Kidney epithelial cell (primary cell): ENCODE measurements at regions not wholly inside any gene's neighbourhood (a gene's known extent, or its start where the extent isn't known, plus 50 kb on each side); places are given as distances from the start of the nearest gene placed in this dataset.
"Not testable (repeated sequence)": the region's sequence is repeated elsewhere in the genome, so short reads cannot be mapped to it uniquely, and the experiment has no call there.

ENCODE experiments used
- DNase-seq: peaks from one replicate; pipeline ENCODE4 v3.0.0-alpha.2; 2010; ENCODE audit warnings: low read depth
- H3K27me3 ChIP-seq: 2 replicates; pipeline ENCODE4 v1.6.0; 2011; ENCODE audit warnings: low read length; ENCODE audit not compliant: control insufficient read depth, insufficient read depth
- H3K36me3 ChIP-seq: 2 replicates; pipeline ENCODE4 v1.5.1; 2011; ENCODE audit warnings: low read length; ENCODE audit not compliant: control insufficient read depth, insufficient read depth
- H3K4me3 ChIP-seq: 2 replicates; pipeline ENCODE4 v1.5.1; 2011; ENCODE audit warnings: low read depth, mild to moderate bottlenecking, control low read depth, low read length

DNA sequence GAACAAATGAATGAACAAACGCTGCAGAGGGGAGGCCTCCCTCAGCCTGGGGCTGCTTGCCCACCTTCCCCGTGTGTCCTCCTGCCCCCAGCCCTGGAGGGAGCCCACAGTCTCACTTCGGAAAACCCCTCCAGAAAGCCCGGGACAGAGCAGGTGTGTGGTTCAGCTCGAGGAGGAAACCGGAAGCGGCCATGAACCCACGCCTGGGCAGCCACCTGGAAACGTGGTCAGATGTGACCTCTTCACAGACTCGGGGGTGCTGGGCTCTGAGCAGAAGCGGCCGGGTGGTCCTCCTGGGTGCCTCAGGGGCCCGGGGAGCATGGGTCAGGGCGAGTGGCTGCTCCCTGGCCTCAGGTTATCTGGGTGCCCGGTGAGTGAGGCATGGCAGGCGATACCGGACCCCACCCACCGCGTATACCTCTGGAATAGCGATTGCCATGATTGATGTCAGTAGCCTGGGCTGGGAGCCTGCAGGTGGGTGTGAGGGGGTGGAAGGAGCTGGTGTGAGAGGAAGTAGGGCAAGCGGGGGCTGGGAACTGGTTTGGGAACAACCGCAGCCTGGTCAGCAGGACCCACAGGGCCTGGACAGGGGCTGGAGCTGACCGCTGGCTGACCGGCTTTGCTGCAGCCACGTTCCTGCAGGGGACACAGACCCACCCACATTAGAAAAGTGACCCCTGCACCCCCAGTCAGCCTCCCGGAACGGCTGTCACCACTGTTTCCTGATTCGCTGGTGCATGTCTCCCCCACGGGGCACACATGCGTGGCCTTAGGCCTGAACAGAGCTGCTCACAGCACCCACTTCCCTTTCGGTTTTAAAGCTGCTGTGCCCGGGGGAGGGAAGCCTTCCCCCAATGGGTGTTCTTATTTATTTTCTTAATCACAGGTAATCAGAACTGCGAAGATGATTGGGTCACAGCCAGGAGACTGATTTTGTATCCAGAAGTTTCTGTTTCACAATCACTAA lies 5465.1 kb upstream of the TPTE start:
- H3K27me3 ChIP-seq, H3K36me3 ChIP-seq, H3K4me3 ChIP-seq, DNase-seq: not testable (repeated sequence)

DNA sequence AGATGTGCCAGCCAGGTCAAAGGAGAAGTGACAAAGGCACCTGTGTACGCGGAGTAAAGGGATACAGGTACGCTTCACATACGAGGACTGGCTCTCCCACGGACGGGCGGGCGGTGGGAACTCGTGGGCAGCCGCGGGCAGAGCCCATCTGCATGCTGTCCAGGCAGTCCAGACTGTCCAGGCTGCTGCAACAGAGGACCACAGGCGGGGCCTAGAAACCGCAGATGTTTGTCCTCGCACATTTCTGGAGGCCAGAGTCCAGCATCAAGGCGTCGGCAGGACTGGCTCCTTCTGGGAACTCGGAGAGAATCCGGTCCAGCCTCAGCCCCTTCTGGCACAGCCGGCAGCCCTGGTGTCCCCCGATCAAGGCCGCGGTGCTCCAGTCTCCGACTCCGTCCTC lies 5464.3 kb upstream of the TPTE start:
- DNase-seq, H3K36me3 ChIP-seq, H3K27me3 ChIP-seq: not testable (repeated sequence)

DNA sequence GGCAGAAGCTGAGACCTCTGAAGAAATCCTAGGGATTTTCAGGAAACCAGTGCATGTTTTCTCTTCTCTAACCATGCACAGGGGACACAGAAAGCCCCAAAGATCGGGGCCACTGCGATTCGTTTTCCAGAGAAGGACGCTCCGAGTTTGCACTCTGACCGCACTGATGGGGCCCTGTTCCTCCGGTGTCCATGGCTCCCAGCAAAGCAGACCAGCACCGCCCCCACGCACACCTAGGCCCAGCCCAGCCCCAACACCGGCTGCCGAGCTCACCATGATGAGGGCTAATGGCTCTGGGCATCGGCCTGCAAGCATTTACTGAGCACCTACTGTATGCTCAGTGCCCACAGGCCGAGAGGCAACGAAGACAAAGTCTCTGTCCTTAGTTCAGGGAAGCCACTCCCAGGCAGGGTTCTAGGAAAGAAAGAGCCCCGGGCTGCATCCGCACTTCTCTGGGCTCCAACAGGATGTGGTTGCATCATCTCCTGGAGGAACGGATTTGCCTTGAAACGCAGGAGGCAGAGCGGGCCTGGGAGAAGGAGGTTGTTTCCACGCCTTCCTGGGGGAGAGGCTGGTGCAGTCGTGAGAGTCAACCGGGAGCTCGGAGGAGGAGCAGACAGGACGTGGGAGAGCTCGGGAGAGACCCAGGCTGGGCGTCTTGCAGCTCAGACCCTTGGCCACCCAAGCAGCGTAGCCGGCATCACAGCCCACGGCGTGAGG lies 5460.9 kb upstream of the TPTE start:
- not testable (repeated sequence) for H3K4me3 ChIP-seq, DNase-seq, H3K36me3 ChIP-seq, H3K27me3 ChIP-seq

More for the DNA sequence above, 5464.3 kb upstream of the TPTE start:
- H3K4me3 ChIP-seq = not testable (repeated sequence)

DNA sequence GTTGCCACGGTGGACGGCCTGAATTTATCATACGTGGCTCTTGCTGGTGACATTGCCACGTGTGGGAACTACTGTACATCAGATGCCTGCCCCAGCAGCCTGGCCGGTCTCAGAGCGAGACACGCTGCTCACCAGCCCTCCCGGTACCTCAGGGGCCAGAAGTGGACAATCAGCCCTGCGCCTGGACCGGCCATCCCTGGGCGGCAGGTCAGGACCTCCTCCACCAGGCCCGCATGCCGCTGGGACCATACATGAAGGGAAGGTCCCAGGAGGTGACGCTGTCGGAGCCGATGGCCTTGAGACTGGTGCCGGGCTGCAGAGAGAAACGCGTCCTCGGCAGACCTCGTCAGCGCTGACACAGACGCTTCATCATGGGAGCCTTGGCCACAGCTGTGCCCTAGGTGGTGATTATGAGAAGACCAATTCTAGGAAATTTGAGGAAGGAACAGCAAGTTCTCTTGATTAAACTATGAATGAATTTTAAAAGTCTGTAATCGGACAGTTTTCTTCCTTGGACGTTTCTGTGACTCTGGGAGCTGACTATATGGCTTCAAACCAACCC lies 5456.7 kb upstream of the TPTE start:
- H3K4me3 ChIP-seq = not testable (repeated sequence)

DNA sequence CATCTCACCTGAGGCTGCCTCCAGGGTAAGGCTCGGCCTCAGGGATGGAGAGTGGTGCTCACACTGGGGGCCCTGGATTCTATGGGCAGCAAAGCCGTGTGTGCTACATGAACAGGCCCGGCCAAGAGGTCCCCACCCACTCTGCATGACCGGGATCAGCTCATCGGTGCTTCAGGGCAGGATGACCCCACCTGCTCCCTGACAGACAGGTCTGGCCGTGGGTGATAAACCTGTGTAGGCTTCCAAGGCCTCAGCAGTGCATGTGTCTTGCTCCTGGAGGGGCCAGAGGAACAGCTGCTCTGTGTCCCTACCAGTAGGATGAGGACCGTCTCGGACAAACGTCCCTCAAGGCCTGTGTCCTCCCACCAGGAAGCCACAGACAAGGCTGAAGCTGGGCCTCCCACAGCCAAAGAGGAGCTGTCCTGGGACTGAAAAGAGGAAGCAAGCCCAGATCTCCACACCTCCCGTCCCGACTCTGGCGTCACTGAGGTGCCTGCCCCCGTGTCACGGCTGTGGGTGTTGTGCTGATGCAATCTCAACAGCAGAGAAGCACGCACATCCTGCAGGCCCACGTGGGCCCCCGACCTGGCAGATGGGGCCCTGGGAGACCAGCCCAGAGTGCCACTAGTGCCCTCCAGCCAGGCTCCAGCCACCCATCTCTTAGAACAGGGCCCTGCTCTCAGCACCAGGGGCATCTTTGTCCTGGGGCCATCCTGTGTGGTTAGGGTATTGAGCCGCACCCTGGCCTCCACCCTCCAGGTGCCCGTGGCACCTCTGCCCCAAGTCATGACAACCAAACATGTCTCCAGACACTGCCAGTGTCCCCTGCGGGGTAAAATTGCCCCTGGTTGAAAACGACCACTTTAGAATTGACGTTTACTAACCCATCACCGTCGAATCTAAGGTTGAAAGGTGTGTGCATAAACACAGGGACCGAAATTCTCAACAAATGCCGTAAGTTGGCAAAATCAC lies 5455.9 kb upstream of the TPTE start:
- H3K36me3 ChIP-seq, DNase-seq, H3K27me3 ChIP-seq, H3K4me3 ChIP-seq: not testable (repeated sequence)

More for the DNA sequence above, 5456.7 kb upstream of the TPTE start:
- DNase-seq, H3K27me3 ChIP-seq, H3K36me3 ChIP-seq: not testable (repeated sequence)

DNA sequence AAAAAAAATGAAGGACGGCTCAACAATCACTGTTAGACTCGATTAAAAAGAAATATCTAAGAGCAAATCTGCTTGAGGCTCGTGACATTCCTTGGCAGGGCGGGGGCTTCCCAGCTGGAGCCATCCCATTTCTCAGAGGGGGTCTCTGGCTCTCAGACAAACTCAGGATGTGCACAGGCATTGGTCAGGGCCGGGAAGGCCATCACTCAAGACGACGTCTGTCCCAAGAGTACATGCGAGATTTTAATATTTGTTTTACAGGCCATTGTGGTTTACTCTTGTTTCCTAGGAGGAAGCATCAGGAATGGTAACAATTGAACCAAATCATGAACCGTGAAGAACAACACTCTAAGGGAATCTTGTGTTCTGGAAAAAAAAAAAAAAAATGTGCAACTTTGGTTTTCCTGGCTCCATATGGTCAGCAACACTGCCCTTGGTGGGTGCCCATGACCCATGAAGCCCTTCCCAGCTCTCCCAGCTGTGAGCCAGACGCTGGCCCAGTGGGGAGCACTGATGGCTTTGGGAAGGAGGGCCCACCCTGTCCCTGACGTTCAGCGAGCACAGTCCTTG lies 5454.6 kb upstream of the TPTE start:
- not testable (repeated sequence) for H3K27me3 ChIP-seq, H3K36me3 ChIP-seq, H3K4me3 ChIP-seq
- DNase-seq = peak; percentile 4

- not testable (repeated sequence) for H3K36me3 ChIP-seq, DNase-seq, H3K4me3 ChIP-seq, H3K27me3 ChIP-seq
Measured at GRCh38 chr21:5067326-5068048, 5453.9 kb upstream of the TPTE start.

DNA sequence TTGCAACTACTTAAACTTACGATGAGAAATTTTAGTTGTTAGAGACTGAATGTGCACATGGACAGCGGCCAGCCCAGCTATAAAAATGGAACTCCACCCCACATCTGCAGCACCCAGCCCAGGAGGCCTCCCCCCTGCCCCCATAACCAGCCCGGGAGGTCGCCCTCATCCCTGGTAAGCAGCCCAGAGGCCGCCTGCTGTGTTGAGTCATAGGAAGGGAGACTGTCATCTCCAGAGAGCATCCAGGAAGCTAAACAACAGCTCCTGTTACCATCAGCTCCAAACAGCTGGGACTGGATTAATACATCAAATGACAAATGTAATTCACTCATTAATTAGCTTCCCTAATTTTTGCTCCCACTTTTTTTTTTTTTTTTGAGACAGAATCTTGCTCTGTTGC lies 5452.7 kb upstream of the TPTE start:
- H3K36me3 ChIP-seq, H3K4me3 ChIP-seq, H3K27me3 ChIP-seq, DNase-seq: not testable (repeated sequence)

DNA sequence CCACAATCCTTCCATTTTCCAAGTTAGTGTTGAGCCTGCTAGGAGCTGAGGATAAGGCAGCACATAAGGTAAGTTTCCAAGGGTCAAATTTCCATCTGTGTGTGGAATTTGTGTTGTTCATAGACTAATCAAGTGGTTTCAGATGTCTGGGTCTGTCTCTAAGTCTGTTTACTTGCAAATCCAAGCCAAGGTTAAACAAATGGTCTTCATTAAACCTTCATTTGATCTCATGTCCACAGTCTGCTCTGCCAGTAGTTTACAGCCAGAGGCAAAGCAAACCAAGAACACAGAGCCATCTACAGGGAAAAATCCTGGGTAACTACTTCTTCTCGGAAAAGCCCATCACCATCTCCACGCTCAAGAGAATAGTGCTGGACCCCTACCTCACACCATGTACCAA lies 5450.2 kb upstream of the TPTE start:
- not testable (repeated sequence) for H3K4me3 ChIP-seq, H3K36me3 ChIP-seq, H3K27me3 ChIP-seq, DNase-seq

GRCh38 chr21:5076854-5077253 lies 5444.5 kb upstream of the TPTE start:
- not testable (repeated sequence) for H3K4me3 ChIP-seq, DNase-seq, H3K36me3 ChIP-seq, H3K27me3 ChIP-seq

GRCh38 chr21:5079361-5079760 lies 5442.0 kb upstream of the TPTE start:
- H3K27me3 ChIP-seq, DNase-seq, H3K36me3 ChIP-seq: not testable (repeated sequence)

GRCh38 chr21:5080015-5080414 lies 5441.4 kb upstream of the TPTE start:
- DNase-seq, H3K4me3 ChIP-seq, H3K27me3 ChIP-seq, H3K36me3 ChIP-seq: not testable (repeated sequence)

More at GRCh38 chr21:5079361-5079760, 5442.0 kb upstream of the TPTE start:
- not testable (repeated sequence) for H3K4me3 ChIP-seq

GRCh38 chr21:5084246-5084645 lies 5437.1 kb upstream of the TPTE start:
- not testable (repeated sequence) for H3K36me3 ChIP-seq, DNase-seq, H3K27me3 ChIP-seq, H3K4me3 ChIP-seq
